ENCODE measurements at regions not wholly inside any gene's neighbourhood (a gene's known extent, or its start where the extent isn't known, plus 50 kb on each side); places are given as distances from the start of the nearest gene placed in this dataset.
"Not testable (repeated sequence)": the region's sequence is repeated elsewhere in the genome, so short reads cannot be mapped to it uniquely, and the experiment has no call there.

DNA sequence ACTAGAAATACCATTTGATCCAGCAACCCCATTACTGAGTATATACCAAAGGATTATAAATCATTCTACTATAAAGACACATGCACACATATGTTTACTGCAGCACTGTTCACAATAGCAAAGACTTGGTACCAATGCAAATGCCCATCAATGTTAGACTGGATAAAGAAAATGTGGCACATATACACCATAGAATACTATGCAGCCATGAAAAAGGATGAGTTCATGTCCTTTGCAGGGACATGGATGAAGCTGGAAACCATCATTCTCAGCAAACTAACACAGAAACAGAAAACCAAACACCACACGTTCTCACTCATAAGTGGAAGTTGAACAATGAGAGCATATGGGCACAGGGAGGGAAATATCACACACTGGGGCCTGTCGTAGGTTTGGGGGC is 106.0 kb downstream of the SPATA18 start:
- H3K4me3 ChIP-seq (ENCODE audit: low read depth, low read length), result not testable (repeated sequence)

DNA sequence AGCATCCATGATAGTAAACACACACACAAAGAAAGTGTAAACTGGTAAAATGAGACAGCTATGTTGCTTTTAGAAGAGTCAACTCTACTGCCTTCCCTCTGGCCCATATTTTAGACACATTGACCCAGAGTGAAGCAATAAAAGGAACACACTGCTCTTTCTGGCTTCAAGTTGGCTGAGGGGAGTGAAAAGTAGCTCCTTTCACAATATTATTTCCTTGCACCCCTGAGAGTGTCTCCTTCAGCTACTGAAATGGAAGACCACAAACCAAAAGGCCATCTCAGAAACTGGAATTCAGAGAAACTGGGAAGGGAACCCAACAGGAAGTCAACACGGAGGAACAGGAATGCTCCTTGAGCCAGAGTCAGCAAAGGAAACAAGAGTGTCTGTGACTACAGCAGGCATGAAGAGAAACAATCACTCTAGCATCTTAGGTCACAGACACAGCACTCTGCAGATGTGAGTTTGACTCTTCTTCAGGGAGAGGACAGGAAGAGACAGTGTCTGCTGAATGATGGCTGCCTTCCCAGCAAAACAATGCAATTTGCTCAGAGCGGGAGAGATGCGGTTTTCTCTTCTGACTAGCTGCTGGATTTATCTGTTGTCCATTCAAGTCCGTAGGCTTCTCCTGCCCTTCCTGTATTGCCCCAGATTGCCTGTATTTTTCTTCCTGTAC is 106.7 kb downstream of the SPATA18 start:
- no peak for TF ChIP-seq CTCF (IDR thresholded peaks at IDR 0.05; ENCODE audit: borderline replicate concordance, insufficient read depth, low read depth, low read length)

GRCh38 chr4:52160859-52161258 is 109.8 kb downstream of the SPATA18 start:
- no peak for TF ChIP-seq CTCF (IDR thresholded peaks at IDR 0.05; ENCODE audit: borderline replicate concordance, insufficient read depth, low read depth, low read length)
- H3K4me3 ChIP-seq (ENCODE audit: low read depth, low read length), result no peak overlapping the region

More for the DNA sequence above, 106.7 kb downstream of the SPATA18 start:
- no peak overlapping the region for H3K4me3 ChIP-seq (ENCODE audit: low read depth, low read length)

DNA sequence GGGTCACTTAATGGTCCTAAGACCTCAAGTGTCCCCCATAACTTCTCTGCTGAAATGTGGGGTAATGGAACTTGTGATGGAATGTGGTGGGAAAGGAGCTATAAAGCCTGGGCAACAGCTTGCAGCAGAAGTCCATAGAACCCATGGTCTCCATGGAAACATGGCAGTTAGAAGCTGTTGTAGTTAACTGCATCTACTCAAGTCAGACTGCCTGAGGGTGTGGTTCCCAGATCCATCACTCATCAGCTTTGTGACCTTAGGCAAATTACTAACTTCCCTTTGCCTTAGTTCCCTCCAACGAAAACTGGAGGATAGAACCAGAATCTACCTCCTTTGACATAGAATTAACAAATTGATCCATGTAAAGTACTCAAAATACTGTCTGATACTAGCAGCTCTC is 113.0 kb downstream of the SPATA18 start:
- no peak overlapping the region for H3K4me3 ChIP-seq (ENCODE audit: low read depth, low read length)

DNA sequence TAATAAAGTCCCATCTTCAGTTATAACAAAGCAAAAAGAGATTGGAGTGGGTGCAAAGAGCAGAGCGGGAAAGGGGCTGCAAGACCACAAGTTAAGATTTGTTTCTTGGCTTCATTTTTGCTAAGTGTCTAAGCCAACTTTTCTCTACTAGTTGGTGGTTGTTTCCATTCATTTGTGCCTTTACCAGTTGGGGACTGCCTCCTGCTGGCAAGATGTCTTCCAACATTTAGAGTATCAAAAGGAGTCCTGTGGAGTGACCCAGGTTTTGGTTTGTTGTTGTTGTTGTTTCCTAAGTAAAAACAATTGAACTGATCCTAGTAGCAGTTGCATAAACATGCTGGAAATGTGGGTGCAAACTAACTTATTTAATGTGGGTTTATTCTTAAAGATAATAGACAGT is 121.1 kb downstream of the SPATA18 start:
- H3K4me3 ChIP-seq (ENCODE audit: low read depth, low read length), result no peak overlapping the region
- TF ChIP-seq CTCF (IDR thresholded peaks at IDR 0.05; ENCODE audit: borderline replicate concordance, insufficient read depth, low read depth, low read length), result no peak

More for the DNA sequence above, 113.0 kb downstream of the SPATA18 start:
- no peak for TF ChIP-seq CTCF (IDR thresholded peaks at IDR 0.05; ENCODE audit: borderline replicate concordance, insufficient read depth, low read depth, low read length)

DNA sequence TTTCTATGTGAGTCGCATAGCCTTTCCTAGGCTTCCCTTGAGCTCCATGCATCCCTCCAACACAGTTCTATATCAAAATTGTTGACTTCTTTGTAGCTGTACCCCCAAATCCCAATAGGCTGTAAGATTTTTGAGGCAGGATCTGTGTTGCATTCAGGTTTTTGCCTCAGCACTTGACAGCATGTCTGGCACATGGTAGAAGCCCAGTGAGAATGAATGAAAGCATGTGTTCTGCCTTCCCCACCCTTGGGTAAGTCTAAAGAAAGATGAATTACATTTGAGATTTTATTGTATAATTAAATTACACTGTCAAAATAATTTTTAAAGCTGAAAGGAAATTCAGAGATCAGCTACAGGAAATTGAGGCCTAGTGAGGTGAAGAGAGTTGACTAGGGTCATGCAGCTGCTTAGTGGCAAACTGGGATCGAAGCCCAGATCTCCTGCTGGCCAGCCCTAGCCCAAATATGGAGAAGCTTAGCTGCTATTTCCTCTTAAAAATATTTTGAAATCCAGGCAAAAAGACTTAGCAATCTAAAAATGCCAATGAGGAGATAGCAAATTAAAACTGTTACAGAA is 122.5 kb downstream of the SPATA18 start:
- no peak overlapping the region for H3K4me3 ChIP-seq (ENCODE audit: low read depth, low read length)
- TF ChIP-seq CTCF (IDR thresholded peaks at IDR 0.05; ENCODE audit: borderline replicate concordance, insufficient read depth, low read depth, low read length), result no peak

DNA sequence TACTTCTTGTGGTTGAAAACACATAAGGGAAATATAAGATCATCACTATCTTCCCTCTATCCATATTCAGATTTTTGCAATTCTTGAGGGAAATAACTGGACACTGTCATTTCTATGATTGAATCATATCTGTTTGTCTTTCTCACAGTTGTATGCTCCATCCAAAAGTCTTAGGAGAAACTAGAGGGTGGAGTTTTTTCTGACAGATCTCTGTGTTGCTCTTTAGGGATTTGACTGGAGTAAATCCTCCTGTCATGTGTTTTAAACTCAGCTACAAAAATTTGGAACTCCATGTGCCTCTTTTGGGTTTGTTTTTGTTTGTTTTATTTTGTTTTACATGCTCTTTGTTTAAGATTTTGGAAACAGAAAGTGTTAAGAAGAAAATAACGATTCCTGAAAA is 136.5 kb downstream of the SPATA18 start:
- no peak for TF ChIP-seq CTCF (IDR thresholded peaks at IDR 0.05; ENCODE audit: borderline replicate concordance, insufficient read depth, low read depth, low read length)
- no peak overlapping the region for H3K4me3 ChIP-seq (ENCODE audit: low read depth, low read length)

Data from GM12875 (cell line).